ENCODE measurements at regions not wholly inside any gene's neighbourhood (a gene's known extent, or its start where the extent isn't known, plus 50 kb on each side); places are given as distances from the start of the nearest gene placed in this dataset.

GRCh38 chr1:67594764-67595163 lies 90.2 kb upstream of the GADD45A start:
- ATAC-seq (ENCODE audit: low read depth) (no peak), DNase-seq (no peak)
- H3K4me3 Mint-ChIP-seq: no peak overlapping the region
- TF ChIP-seq CTCF (IDR thresholded peaks at IDR 0.05): no peak
- H3K27ac Mint-ChIP-seq: no peak overlapping the region
- peaks cover 3% of the 10 kb centered on the region for H3K9me3 Mint-ChIP-seq
- no peaks in the 10 kb centered on the region for H3K27me3 Mint-ChIP-seq
- H3K4me1 Mint-ChIP-seq: no peaks in the 10 kb centered on the region
- no peaks in the 10 kb centered on the region for H3K36me3 Mint-ChIP-seq (ENCODE audit: low read depth)
- POLR2A ChIA-PET: no interaction called here
- CTCF ChIA-PET: no interaction called here
- intact Hi-C loops (cut with micrococcal nuclease): no loop called here

- Mint-ChIP-seq H3K36me3 (ENCODE audit: low read depth) (no peaks in the 10 kb centered on the region), H3K4me3 (no peak overlapping the region), H3K9me3 (peaks cover 3% of the 10 kb centered on the region), H3K4me1 (no peaks in the 10 kb centered on the region), H3K27ac (no peak overlapping the region), H3K27me3 (peaks cover 2% of the 10 kb centered on the region)
- ATAC-seq (ENCODE audit: low read depth): no peak
- CTCF ChIA-PET: interaction anchor here (1.1 kb wide), 1 partner anchor 163 kb away, joined by 4 read pairs; no protein-coding TSS in a partner anchor
- intact Hi-C loops (cut with micrococcal nuclease): no loop called here
- no peak for TF ChIP-seq CTCF (IDR thresholded peaks at IDR 0.05)
- POLR2A ChIA-PET: no interaction called here
- DNase-seq: no peak
Observed at GRCh38 chr1:67596674-67597073, 88.3 kb upstream of the GADD45A start.

DNA sequence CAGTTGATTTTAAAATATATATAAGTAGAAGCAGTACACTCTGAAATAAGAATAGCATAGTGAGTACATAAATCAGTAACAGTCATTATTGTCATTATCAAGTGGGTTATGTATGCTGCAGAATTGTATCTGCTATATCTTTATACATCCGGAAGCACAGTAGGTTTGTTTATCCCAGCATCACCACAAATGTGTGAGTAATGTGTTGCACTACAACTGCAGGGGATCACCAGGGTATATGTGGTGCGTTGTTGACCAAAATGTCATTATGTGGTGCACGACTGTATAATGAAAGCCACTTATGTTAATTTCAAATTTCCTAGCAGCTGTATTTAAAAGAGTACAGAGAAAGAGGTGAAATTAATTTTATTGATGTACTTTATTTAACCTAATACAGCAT lies 87.7 kb upstream of the GADD45A start:
- H3K27me3 Mint-ChIP-seq: peaks cover 2% of the 10 kb centered on the region
- no peak for TF ChIP-seq CTCF (IDR thresholded peaks at IDR 0.05)
- ChIA-PET POLR2A (no interaction called here), CTCF (no interaction called here)
- no peaks in the 10 kb centered on the region for H3K36me3 Mint-ChIP-seq (ENCODE audit: low read depth)
- no peak for DNase-seq
- ATAC-seq (ENCODE audit: low read depth): no peak
- H3K4me1 Mint-ChIP-seq: no peaks in the 10 kb centered on the region
- no peak overlapping the region for H3K4me3 Mint-ChIP-seq
- intact Hi-C loops (cut with micrococcal nuclease): no loop called here
- peaks cover 3% of the 10 kb centered on the region for H3K9me3 Mint-ChIP-seq
- no peak overlapping the region for H3K27ac Mint-ChIP-seq

DNA sequence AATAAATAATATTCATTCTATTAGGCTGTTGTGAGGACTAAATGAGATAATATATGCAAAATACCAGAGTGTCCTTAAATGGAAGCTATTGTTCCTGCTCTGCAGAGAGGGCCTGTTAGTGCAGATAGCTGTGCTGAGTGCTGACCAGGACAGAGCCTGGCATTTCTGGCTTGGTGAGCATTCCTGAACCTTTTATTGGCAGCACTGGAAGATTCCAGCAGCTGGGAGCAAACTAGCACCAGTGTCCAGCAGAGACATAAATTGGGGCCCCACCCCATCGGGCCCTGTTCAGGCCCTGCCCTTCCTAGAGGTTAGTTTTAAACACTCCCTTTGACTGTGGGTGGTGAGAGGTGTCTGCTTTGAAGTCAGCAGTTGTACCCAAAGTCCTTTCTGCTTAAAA lies 85.9 kb upstream of the GADD45A start:
- POLR2A ChIA-PET: no interaction called here

DNA sequence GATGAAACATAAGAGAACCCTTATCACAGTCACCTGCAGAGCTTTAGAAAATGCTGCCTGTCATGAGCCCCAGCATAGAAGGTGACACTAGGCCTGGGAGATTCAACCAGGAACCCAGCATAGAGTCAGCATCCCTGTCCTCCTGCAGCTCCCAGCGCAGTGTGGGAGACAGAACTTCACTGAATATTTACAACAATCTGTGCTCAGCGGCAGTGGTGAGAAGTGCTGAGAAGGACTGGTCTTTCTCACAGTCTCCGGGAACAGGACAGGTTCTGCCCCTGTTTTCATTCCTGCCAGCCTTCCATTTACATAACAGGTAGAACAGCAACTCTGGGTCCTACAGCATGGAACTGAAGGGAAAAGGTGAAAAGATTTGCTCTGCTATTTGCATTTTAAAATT lies 83.5 kb upstream of the GADD45A start:
- H3K36me3 Mint-ChIP-seq (ENCODE audit: low read depth): no peaks in the 10 kb centered on the region
- TF ChIP-seq CTCF (IDR thresholded peaks at IDR 0.05): no peak
- H3K9me3 Mint-ChIP-seq: no peaks in the 10 kb centered on the region
- H3K27ac Mint-ChIP-seq: no peak overlapping the region
- no peak overlapping the region for H3K4me3 Mint-ChIP-seq
- no peaks in the 10 kb centered on the region for H3K4me1 Mint-ChIP-seq
- CTCF ChIA-PET: no interaction called here
- POLR2A ChIA-PET: no interaction called here
- intact Hi-C loops (cut with micrococcal nuclease): no loop called here
- DNase-seq: no peak
- no peak for ATAC-seq (ENCODE audit: low read depth)
- H3K27me3 Mint-ChIP-seq: peaks cover 2% of the 10 kb centered on the region

More for the DNA sequence above, 85.9 kb upstream of the GADD45A start:
- ATAC-seq (ENCODE audit: low read depth) (no peak), DNase-seq (no peak)
- Mint-ChIP-seq H3K4me3 (no peak overlapping the region), H3K27me3 (peaks cover 2% of the 10 kb centered on the region), H3K9me3 (peaks cover 3% of the 10 kb centered on the region), H3K36me3 (ENCODE audit: low read depth) (no peaks in the 10 kb centered on the region), H3K27ac (no peak overlapping the region), H3K4me1 (no peaks in the 10 kb centered on the region)
- intact Hi-C loops (cut with micrococcal nuclease): no loop called here
- CTCF ChIA-PET: no interaction called here
- TF ChIP-seq CTCF (IDR thresholded peaks at IDR 0.05): no peak

Measured in activated B cell treated with CpG ODN at 0.5 μM for 24 hours (primary cell).